ENCODE measurements at regions not wholly inside any gene's neighbourhood (a gene's known extent, or its start where the extent isn't known, plus 50 kb on each side); places are given as distances from the start of the nearest gene placed in this dataset.
"Not testable (repeated sequence)": the region's sequence is repeated elsewhere in the genome, so short reads cannot be mapped to it uniquely, and the experiment has no call there.

DNA sequence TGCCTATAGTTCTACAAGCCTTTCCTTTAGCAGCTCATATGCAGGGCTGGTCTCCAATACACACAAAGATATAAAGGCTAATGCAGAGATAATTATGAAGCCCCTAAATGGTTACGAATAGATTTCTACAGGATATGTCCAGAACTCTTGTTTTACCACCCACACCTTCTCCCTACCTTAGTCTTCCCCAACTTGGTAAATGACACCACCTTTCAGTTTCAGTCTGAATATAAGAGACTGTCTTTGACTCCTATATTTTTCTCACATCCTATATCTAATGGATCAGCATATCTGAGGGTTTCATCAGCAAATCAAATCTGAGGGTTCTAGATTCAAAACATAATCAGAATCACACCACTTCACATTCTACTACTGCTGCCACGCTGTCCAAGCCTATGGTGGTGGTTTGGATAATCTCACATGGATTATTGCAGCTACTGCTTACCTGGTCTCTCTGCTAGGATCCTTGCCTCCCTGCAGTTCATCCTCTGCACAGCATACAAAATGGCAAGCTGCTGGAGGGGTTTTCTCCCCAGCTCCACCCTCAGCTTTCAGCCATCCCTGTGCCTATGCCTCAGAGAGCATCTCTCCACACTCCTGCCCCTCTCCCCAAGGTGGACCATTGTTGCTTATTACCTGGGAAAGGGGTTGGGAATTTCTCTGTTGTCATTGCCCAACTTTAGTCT, 178.0 kb upstream of the SPOPL start:
- no peak for DNase-seq

DNA sequence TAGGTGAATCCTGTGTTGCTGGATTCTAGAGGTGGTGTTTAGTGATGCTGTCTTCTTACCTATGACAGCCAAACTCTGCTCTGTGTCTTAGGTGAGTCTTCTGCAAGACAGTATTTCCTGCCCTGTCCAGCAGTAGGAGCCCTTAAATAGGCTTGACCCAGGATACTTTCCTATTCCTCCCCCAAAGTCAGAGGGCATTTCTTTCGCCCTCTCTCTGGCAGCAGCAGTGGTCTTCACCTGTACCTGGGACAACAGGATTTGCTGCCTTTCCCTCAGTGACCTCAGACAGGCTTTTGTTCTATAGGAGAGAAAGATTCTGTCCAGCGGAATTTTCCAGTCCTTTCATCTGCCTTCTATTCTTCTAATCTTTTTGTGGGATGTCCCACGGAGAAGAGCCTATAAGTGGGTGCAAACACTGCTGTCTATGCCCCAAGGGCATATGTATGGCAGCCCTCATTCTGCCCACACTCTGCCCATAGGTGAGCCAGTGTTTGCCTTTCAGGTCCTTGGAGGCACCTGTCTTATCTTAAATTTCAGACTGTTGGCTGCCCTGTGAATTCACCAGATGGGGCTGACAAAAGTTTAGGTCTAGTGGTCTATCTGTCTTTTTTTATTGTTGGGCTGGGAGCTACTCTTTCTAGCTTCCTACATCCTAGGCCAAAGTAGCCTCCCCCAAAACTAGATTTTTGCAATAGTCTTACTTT, 177.3 kb upstream of the SPOPL start:
- no peak for DNase-seq

DNA sequence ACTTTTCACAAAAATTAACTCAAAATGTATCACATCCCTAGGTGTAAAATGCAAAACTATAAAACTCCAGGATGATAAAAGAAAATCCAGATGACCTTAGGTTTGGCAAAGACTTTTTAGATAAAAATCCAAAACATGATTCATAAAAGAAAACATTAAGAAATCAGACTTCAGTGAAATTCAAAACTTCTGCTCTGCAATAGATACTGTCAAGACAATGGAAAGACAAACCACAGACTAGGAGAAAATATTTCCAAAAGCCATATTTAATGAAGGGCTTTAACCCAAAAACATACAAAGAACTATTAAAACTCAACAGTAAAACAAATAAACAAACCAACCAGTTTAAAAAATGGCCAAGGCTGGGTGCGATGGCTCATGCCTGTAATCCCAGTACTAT, 173.6 kb upstream of the SPOPL start:
- DNase-seq: no peak

DNA sequence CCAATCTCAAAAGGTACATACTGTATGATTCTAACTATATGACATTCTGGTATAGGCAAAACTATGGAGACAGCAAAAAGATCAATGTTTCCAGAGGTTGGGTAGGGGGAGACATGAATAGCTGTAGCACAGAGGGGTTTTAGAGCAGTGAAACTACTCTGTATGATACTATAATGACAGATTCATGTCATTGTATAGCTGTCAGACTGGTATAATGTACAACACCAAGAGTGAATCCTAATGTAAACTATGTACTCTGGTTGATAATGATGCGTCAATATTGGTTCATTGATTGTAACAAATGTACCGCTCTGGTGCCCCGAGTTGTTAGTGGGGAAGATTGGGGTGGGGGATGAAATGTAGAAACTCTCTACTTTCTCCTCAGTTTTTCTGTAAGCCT, 172.4 kb upstream of the SPOPL start:
- no peak for DNase-seq

DNA sequence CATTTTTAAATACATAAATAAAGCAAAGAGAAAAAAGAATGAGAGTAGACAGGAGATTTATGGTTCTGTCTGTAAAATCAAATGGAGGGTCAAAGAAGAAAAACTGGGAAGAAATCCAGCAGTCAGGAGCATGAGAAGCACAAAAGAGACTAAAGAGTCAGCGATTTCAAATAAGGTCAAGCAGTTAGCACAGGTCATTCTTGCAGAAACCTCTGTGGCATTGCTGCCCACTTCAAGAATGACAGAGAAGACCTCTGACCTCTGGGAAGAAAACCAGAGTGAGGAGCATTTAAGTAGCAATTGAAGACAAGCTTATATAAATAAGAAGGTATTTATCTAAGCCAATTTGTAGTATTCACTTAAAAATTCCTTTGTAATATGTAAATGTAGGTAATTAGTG, 172.0 kb upstream of the SPOPL start:
- no peak for DNase-seq

DNA sequence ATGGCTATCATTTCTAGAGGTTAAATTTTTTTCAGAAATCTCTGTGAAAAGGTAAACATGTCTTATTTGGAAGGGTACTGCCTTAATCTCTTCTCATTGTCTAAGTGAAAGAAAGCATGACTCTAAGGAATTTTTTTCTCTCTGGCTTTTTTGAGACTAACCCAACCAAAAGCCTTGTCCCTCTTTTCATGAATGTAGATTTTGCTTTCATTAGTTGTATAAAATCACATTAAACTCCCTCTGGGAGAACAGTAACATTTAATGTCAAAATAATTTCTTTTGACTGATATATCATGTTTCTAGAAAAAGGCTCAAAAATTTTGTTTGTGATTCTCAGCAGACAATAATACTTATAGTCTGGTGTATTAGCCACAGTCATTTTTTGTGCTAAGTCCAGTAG, 168.4 kb upstream of the SPOPL start:
- DNase-seq: no peak

DNA sequence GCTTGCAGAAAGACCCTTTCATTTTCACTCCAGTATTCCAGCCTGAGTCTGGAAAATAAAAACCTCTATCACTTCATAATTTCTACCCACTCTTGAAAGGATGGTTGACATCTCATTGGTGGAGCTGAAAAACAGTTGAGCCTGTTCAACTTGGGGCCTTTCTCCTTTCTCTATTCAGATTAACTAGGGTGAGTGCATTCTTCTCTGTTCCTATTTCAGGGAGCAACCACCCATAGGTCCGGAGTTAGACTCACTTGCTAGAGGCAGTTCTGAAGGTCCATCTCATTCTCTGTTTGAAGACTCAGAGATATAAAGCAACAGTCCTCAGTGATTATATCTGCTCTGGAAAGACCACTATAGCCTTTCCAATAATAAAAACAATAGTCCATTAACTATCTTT, 167.9 kb upstream of the SPOPL start:
- no peak for DNase-seq

DNA sequence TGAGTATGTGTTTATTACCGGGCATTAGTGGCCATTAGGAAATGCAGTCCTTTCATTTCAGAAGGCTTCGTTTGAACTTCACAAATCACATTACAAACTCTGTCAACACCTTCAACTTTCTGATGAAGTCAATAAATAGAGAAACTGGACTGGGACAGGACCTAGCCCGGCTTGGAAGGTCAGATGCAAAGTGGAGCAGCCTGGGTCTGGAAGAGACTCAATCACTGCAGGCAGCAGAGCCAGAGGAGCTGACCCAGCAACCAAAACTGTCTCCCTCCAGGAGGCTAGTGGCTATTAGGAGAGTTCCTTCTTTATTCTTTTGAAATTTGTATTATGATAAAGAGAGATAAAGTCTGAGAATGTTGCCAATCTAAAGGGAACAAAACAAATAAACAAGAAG, 167.2 kb upstream of the SPOPL start:
- DNase-seq: no peak

DNA sequence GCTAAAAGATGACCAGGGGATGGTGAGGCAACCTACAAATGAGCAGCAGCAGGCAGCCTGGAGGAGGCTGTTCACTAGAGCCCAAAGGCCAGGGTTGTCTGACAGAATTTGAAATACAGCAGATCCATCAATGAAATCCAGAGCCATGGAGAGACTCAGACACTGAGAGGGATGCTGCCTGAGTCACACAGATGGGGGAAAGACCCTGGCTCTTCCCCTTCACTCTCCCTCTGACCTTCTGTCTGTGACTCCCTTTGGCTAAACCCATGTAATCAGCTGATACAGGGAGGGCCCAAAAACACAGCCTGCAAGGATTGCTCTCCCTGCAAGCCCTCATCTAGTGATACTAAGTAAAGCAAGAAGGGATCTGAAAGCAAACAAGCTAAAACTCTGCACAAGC, 166.5 kb upstream of the SPOPL start:
- no peak for DNase-seq

DNA sequence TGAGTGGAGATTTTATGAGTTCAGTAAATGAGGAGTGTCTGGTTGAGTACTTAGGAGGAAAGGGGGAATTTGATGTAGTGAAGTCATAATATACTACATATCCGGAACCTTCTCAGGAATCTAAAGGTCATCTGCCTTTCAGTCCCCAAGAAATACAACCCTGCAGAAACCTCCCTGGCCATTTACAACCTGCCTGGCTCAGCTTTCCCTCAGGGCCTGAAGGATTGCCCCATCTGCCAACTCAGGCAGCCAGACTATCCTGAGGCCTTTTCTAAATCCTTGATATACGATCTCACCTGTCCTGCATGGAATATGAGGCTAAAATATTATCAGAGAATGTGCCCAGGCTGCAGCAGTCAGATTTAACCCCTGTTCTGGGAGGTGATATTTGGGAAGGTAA, 165.4 kb upstream of the SPOPL start:
- DNase-seq: no peak

DNA sequence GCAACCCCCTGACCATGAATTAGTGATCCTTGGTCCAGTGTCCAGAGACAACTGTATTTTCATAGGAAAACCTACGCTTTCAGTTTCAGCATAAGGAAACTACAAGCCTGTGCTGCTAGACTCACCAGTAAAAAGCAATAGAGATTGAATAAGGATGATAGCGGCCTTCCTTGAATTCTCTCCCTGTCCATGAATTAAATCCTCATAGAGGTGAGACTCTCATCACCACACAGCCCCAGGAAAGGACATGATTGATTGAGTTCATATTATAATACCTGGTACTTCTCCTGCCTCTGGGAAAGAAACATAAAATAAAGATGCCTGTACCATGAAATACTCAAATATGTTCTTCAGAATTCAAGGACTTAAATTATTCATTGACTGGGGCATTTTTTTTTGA, 146.3 kb upstream of the SPOPL start:
- no peak for DNase-seq

DNA sequence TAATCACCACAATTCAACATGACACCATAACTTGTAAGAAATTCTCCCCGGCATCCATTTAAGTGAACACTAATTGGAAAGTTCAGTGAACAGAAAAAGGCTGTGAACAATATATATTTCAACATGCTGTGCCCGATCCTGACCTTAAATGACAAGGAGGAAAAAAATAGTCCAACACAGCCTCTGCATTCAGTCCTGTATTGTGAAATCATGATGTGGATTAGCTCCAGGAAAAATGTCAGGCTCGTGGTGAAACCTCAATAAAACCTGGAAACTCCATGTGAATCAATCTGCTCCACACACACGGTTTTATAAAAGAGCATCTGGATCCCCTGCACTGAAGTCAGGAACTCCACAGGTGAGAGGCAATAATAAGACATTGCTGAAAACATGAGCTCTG, 145.4 kb upstream of the SPOPL start:
- DNase-seq: no peak

DNA sequence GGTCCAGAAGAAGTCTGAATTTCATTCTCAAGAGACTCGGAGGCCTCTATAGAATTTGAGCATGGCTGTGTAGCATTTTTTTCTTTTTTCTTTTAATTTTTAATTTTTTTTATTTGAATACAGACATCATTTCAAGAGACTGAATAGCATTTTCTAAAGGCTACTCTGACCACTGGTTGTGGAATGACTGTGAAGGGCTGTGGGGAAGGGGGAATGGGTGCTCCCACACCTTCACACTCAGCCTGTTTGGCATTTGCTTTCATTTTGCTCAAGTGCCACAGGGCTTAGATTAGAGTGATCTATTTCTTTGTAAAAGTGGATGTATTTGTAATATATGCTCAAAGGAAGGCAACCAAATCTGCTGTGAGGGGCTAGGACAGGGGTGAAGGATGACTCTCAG, 142.0 kb upstream of the SPOPL start:
- no peak for DNase-seq

DNA sequence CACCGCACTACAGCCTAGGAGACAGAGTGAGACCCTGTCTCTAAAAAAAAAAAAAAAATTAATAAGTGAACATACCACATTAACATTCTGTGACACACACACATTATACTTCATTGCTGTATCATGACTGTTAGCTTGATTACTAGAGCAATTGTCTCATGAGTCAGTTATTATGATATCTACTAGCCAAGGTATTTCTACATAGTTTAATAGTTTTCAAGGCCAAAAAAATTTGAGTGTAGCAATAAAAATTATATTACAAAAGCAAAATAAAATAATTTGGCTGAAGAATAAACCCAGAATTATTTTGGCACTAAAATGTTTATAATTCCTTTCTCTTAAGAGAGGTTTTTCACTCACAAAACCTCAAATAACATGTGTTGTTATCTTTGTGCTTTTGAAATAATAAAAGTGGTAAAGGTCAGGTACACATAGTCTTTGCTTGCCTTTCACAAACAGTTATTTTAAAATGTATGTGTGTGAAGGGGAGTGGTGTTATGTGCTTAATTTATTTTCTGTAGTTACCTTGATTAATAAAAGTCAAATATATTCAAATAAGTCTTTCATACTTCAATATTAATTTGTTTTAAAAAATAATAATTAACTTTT, 136.9 kb upstream of the SPOPL start:
- no peak for DNase-seq

DNA sequence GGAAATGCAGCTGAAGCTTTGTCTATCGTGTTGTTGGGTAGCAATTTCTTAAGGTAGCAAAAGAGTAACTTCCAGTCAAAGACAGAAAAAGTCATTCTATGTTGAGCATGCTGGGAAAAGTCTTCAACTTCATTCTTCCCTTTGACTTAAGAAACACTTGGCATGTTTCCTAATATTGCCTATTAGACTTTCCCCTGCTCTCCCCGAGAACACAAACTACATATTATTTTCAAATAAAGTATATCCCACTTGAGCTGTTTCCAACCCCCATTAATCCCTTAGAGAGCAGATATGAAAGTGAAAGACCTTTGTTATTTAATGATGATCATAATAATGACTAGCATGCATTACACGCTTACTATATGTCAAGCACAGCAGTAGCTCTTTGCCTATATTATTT, 136.0 kb upstream of the SPOPL start:
- no peak for DNase-seq

DNA sequence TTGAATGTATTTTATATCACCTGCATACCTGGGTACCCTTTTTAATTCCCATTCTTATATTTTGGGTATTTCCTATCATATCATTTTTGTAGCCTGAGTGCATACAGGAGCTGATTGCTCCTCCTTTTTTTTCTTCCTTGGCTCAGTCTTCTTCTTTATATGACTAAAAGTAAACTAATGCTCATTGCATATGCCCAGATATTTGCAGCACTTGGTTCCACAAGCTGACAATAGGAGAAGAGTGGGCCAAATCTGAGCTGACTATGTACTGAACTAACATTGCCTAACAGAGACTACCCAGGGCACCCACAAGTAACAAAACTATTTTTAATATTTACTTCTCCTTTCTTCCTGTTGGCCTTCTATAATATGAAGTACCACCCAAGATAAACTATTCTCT, 131.7 kb upstream of the SPOPL start:
- no peak for DNase-seq

DNA sequence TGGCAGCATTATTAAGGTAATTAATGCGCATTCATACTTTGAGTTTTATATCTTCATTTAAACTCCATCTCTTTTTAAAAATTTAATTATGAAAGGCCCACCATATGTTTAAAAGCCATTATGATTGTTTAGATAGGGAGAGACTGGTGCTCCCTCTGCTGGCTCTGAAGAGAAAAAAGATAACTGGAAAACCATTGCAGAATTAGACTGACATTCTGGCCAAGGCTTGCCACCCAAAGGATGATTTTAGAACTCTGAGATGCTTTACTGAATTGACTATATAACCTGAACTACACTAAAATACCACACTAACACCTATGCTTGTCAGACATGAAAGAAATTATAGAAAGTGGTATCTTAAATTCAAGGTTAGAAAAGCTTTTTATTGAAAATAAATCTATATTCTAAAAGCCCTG, 127.6 kb upstream of the SPOPL start:
- no peak for DNase-seq

DNA sequence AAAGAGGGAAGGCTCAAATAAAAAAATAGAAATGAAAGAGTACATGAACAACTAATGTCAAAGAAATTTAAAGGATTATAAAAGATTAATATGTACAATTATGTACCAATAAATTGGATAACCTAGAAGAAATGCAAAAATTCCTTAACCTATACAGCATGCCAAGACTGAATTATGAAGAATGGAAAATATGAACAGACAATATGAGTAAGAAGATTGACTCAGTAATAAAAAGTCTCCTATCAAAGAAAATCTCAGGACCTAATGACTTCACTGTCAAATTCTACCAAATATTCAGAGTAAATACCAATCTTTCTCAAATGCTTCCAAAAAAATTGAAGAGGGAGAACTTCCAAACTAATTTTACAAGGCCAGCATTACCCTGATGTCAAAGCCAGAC, 120.2 kb upstream of the SPOPL start:
- no peak for DNase-seq

DNA sequence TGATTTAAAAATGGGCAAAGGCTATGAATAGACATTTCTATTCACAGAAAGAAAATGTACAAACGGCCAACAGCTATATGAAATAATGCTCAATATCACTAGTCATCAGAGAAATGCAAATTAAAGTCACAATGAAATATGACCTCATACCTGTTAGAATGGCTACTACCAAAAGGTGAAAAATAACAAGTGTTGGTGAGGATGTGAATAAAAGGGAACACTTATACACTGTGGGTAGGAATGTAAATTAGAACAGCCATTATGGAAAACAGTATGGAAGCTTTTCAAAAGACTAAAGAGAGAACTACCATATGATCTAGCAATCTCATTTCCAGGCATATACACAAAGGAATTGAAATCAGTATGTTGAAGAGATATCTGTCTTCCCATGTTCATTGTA, 118.9 kb upstream of the SPOPL start:
- DNase-seq: no peak

DNA sequence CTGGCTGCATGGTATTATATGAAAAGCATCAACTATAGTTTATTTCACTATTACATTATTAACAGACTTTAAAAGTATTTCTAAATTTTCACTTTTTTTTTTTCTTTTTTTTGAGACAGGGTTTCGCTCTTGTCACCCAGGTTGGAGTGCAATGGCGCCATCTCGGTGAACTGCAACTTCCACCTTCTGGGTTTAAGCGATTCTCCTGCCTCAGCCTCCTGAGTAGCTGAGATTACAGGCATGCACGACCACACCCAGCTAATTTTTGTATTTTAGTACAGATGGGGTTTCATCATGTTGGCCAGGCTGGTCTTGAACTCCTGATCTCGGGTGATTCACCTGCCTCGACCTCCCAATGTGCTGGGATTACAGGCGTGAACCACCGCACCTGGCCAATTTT, 115.4 kb upstream of the SPOPL start:
- DNase-seq: not testable (repeated sequence)

DNA sequence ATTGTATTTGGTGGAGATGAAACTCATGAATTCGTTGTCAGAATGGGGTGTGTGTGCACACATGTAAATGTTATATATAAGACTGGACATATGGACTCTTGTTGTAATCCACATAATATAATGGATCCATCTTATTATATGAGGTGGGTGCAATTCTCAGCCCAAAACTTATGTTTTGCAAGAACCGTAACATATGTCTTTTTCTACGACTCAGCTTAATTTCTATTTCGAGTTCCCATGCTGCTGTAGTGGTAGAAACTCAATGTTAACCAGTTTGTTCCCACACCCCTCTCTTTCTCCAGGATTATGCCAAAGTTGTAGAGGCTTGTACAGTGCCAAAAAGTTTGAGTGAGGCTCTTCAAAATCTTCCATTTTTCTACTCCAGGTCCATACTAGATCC, 112.5 kb upstream of the SPOPL start:
- DNase-seq: no peak

DNA sequence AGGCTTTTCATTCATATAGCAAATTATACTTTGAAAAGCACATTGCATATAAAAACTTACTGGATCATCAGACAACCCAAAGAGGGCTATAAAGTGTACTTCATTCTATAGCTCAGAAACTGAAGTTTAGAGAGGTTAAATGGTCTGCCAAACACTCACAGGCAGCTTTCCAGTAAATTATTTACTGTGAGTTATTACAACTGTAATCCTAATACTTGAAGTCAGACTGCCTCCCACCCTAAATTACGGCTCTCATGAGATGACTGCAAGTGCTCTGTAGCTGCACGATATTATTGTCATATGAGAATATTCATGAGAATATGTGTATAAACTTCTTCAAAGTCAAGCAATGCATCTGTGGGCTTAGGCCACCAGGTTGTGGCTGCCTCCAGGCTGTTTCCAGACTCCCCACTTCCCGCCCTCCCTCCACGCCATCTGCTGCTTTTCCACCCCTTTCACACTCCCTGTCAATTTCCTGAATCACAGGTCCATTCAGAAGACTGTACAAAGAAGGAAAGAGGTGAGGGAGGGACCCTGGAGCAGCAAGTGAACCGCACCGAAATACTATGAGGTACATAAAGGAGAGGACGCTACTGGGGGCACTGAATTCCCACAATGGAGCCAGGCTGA, 111.1 kb upstream of the SPOPL start:
- DNase-seq: no peak

DNA sequence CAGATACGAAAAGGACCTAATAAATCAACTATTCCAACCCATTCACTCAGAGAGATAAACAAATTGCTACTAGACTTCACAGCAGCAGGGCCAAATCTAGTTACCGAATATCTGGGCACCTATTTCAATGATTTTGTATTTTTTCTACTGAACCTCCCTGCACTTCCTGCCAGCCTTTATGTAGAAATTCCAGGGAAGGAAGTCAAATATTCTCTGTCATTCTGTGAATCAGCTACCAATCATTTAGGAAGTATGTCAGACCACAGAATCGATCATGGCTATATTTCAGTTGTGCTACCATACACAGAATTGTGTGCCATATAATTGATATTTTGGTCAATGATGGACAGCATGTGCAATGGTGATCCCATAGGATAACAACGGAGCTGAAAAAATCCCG, 109.6 kb upstream of the SPOPL start:
- DNase-seq: no peak
